ENCODE measurements at regions not wholly inside any gene's neighbourhood (a gene's known extent, or its start where the extent isn't known, plus 50 kb on each side); places are given as distances from the start of the nearest gene placed in this dataset.

- H3K36me3 ChIP-seq (ENCODE audit: insufficient read depth, low read length, poor library complexity, severe bottlenecking) = no peaks in the 10 kb centered on the region
- H3K4me3 ChIP-seq (ENCODE audit: low read depth, low read length, poor library complexity, severe bottlenecking) = no peak overlapping the region
- POLR2A ChIA-PET (ENCODE audit: low non-redundant PET) = no interaction called here
- peak; percentile 46 for DNase-seq (ENCODE audit: low spot score)
- TF ChIP-seq EZH2 (IDR thresholded peaks at IDR 0.05; ENCODE audit: borderline replicate concordance, low read depth, low read length, poor library complexity, severe bottlenecking) (no peak), CTCF (conservative IDR thresholded peaks at IDR 0.05; ENCODE audit: low read depth, low read length) (peak; percentile 82)
- BruUV-seq (replicated peaks) = no TSS peak
- intact Hi-C loops (cut with micrococcal nuclease; ENCODE audit: unreplicated experiment) = loop anchor here (10.0 kb wide), 1 partner anchor 1443 kb away; no protein-coding TSS in a partner anchor
- H3K4me1 ChIP-seq (ENCODE audit: insufficient read depth, low read length, poor library complexity, severe bottlenecking) = no peaks in the 10 kb centered on the region
- no peaks in the 10 kb centered on the region for H3K9me3 ChIP-seq (ENCODE audit: low read depth, low read length, poor library complexity, severe bottlenecking)
- H3K27me3 ChIP-seq (replicated peaks; ENCODE audit: insufficient read depth, low read depth, low read length, poor library complexity) = no peaks in the 10 kb centered on the region
- H3K27ac ChIP-seq (ENCODE audit: low read depth, low read length, poor library complexity, severe bottlenecking) = no peak overlapping the region
- CTCF ChIA-PET = interaction anchor here (0.5 kb wide), 1 partner anchor 303 kb away, joined by 3 read pairs; no protein-coding TSS in a partner anchor
Observed at GRCh38 chr10:130341356-130341755, 205.2 kb downstream of the GLRX3 start.

GRCh38 chr10:130345728-130346127 lies 209.5 kb downstream of the GLRX3 start:
- H3K4me1 ChIP-seq (ENCODE audit: insufficient read depth, low read length, poor library complexity, severe bottlenecking) = no peaks in the 10 kb centered on the region
- intact Hi-C loops (cut with micrococcal nuclease; ENCODE audit: unreplicated experiment) = loop anchor here (10.0 kb wide), 1 partner anchor 1439 kb away; no protein-coding TSS in a partner anchor
- H3K9me3 ChIP-seq (ENCODE audit: low read depth, low read length, poor library complexity, severe bottlenecking) = no peaks in the 10 kb centered on the region
- H3K4me3 ChIP-seq (ENCODE audit: low read depth, low read length, poor library complexity, severe bottlenecking) = no peak overlapping the region
- H3K27me3 ChIP-seq (replicated peaks; ENCODE audit: insufficient read depth, low read depth, low read length, poor library complexity) = no peaks in the 10 kb centered on the region
- ChIA-PET CTCF (no interaction called here), POLR2A (ENCODE audit: low non-redundant PET) (no interaction called here)
- no TSS peak for BruUV-seq (replicated peaks)
- no peak for DNase-seq (ENCODE audit: low spot score)
- TF ChIP-seq CTCF (conservative IDR thresholded peaks at IDR 0.05; ENCODE audit: low read depth, low read length) (no peak), EZH2 (IDR thresholded peaks at IDR 0.05; ENCODE audit: borderline replicate concordance, low read depth, low read length, poor library complexity, severe bottlenecking) (no peak)
- H3K36me3 ChIP-seq (ENCODE audit: insufficient read depth, low read length, poor library complexity, severe bottlenecking) = no peaks in the 10 kb centered on the region
- H3K27ac ChIP-seq (ENCODE audit: low read depth, low read length, poor library complexity, severe bottlenecking) = no peak overlapping the region

- ChIA-PET POLR2A (ENCODE audit: low non-redundant PET) (no interaction called here), CTCF (no interaction called here)
- no peaks in the 10 kb centered on the region for H3K9me3 ChIP-seq (ENCODE audit: low read depth, low read length, poor library complexity, severe bottlenecking)
- no peaks in the 10 kb centered on the region for H3K4me1 ChIP-seq (ENCODE audit: insufficient read depth, low read length, poor library complexity, severe bottlenecking)
- DNase-seq (ENCODE audit: low spot score) = no peak
- H3K27ac ChIP-seq (ENCODE audit: low read depth, low read length, poor library complexity, severe bottlenecking) = no peak overlapping the region
- no peaks in the 10 kb centered on the region for H3K27me3 ChIP-seq (replicated peaks; ENCODE audit: insufficient read depth, low read depth, low read length, poor library complexity)
- TF ChIP-seq CTCF (conservative IDR thresholded peaks at IDR 0.05; ENCODE audit: low read depth, low read length) (no peak), EZH2 (IDR thresholded peaks at IDR 0.05; ENCODE audit: borderline replicate concordance, low read depth, low read length, poor library complexity, severe bottlenecking) (no peak)
- no peaks in the 10 kb centered on the region for H3K36me3 ChIP-seq (ENCODE audit: insufficient read depth, low read length, poor library complexity, severe bottlenecking)
- no peak overlapping the region for H3K4me3 ChIP-seq (ENCODE audit: low read depth, low read length, poor library complexity, severe bottlenecking)
- intact Hi-C loops (cut with micrococcal nuclease; ENCODE audit: unreplicated experiment) = no loop called here
- BruUV-seq (replicated peaks) = no TSS peak
Observed at GRCh38 chr10:130350996-130351395, 214.8 kb downstream of the GLRX3 start.

All from A673 (cell line).